Right cardiac atrium (tissue), 5 donors: ENCODE measurements at regions not wholly inside any gene's neighbourhood (a gene's known extent, or its start where the extent isn't known, plus 50 kb on each side); places are given as distances from the start of the nearest gene placed in this dataset.

Experiments used
- ATAC-seq, 2 donors: fragments of 200-7000 bp; cut with Tn5 transposase; one replicate each; pipeline versions ENCODE4 v1.8.0 to v1.9.1; 2020; ENCODE audit warnings: moderate library complexity in 2 of 2, mild to moderate bottlenecking in 1 of 2
- DNase-seq, 3 donors: peaks; one replicate each; pipeline ENCODE4 v3.0.0-alpha.2; 2020
- H3K27ac ChIP-seq: one replicate; pipeline ENCODE4 v1.5.1; 2013; ENCODE audit warnings: mild to moderate bottlenecking, low read length, control low read depth, moderate library complexity
- H3K27me3 ChIP-seq: one replicate; pipeline ENCODE4 v1.6.1; 2013; ENCODE audit not compliant: control insufficient read depth, insufficient read depth
- H3K4me1 ChIP-seq: one replicate; pipeline ENCODE4 v1.6.1; 2013; ENCODE audit warnings: low read length; ENCODE audit not compliant: control insufficient read depth, insufficient read depth
- H3K4me3 ChIP-seq: one replicate; pipeline ENCODE4 v1.5.1; 2013; ENCODE audit warnings: low read length, control low read depth
- H3K9me3 ChIP-seq: one replicate; pipeline ENCODE4 v1.6.1; 2013; ENCODE audit warnings: low read length; ENCODE audit not compliant: control insufficient read depth
- WGBS: extraction: QIAGEN DNeasy Blood & Tissue Kit; methylation state at CpG from one replicate; pipeline ENCODE4 v1.1.7; 2013; 5-methylcytosine and 5-hydroxymethylcytosine counted together
- intact Hi-C, 4 donors: fragments of 100-400 bp; cut with DNase I; formaldehyde crosslinking; loops; one replicate each; pipeline versions ENCODE4 v1.11.0 to v1.14.0; 2022 to 2023
- donor health status: healthy with polysubstance abuse.
- donor health status: DM: no; HTN: yes; CAD: no.
- donor health status: DM: no; HTN: no; CAD: no.
- donor health status: DM: no; HTN: yes; CAD: no; lungs with severe emphysema.
- donor health status: DM: yes; HTN: yes; CAD: no.

DNA sequence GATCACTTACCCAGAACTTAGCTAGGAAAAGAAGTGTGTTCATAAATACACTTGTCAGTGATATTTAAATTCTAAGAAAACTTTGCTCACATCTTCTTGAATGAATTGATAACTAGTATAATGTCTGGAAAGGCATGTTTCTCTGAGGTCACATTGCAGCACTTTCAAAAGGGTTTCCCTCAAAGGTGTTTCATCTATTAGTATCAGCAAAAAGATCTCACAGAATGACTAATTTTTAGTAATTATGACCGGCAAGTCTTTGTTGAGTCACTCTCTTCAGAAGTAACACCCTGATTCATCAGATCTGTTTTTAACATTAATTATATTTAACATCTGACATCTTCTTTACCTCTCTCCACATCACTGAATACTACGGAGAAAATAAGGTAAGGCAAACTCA lies 222.3 kb downstream of the IKZF2 start:
- Histone ChIP-seq H3K9me3 (no peaks in the 10 kb centered on the region), H3K4me1 (peaks cover 5% of the 10 kb centered on the region), H3K27me3 (no peaks in the 10 kb centered on the region), H3K27ac (no peak overlapping the region), H3K4me3 (no peak overlapping the region)
- DNase-seq (no peak), ATAC-seq (no peak)
- WGBS, result 86% methylated on average over 2 of the region's 2 CpGs
- intact Hi-C loops, result no loop called here

- no peak for DNase-seq
- Histone ChIP-seq H3K4me3 (no peak overlapping the region), H3K4me1 (peaks cover 5% of the 10 kb centered on the region), H3K27ac (no peak overlapping the region), H3K9me3 (no peaks in the 10 kb centered on the region), H3K27me3 (no peaks in the 10 kb centered on the region)
- intact Hi-C loops, result no loop called here
- WGBS, result 69% methylated on average over 4 of the region's 4 CpGs
- peak; percentile 64 for ATAC-seq
Observed at GRCh38 chr2:212928681-212929080, 222.7 kb downstream of the IKZF2 start.

- Histone ChIP-seq H3K4me3 (no peak overlapping the region), H3K27ac (no peak overlapping the region), H3K9me3 (no peaks in the 10 kb centered on the region), H3K4me1 (peaks cover 5% of the 10 kb centered on the region), H3K27me3 (no peaks in the 10 kb centered on the region)
- intact Hi-C loops, result no loop called here
- DNase-seq (peak; percentile 73 to 91 (median 90)), ATAC-seq (peak; percentile 61 to 88)
- 49% methylated on average over 4 of the region's 4 CpGs for WGBS
Observed at GRCh38 chr2:212926940-212927339, 224.5 kb downstream of the IKZF2 start.

DNA sequence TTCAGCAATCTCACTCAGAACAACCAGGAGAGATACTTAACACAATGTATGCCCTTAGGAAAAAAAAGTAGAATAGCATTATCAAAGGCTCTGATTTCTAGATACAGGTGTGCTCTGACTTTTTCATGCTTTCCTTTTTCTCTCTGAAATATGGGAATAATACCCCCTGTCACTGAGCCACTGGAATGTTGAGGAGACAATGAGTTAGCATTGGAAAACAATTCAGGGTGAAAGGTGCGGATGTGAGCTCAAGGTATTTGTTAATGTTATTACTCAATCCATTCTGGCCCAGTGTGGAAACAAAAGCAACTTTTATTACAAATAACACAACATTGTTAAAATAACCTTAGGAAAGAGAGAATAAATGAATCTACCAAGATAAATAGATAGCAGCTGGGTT lies 228.0 kb downstream of the IKZF2 start:
- ATAC-seq (no peak), DNase-seq (no peak)
- intact Hi-C loops, result no loop called here
- 90% methylated on average over 1 of the region's 1 CpG for WGBS
- H3K9me3 ChIP-seq, result no peaks in the 10 kb centered on the region
- peaks cover 1% of the 10 kb centered on the region for H3K4me1 ChIP-seq
- no peaks in the 10 kb centered on the region for H3K27me3 ChIP-seq
- H3K27ac ChIP-seq, result no peak overlapping the region
- no peak overlapping the region for H3K4me3 ChIP-seq

DNA sequence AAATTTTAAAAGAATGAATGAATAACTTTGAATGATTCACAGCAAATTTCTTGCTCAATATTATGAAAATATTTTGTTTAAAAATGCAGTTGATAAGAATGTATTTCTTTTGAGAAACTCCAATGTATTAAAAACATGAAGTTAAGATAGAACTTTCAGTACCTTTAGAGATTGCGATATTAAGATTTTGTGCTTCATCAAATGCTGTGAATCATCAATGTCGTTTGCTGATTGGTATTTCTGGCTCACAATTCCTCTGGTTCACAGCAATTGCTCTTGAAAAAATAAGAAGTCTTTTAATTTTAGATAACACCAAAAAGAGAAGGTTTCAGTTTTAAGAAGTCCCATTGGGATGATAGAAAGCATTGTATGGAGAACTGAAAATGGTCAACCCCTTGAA lies 228.7 kb downstream of the IKZF2 start:
- H3K27ac ChIP-seq, result no peak overlapping the region
- ATAC-seq (no peak), DNase-seq (no peak)
- H3K4me1 ChIP-seq, result peaks cover 1% of the 10 kb centered on the region
- WGBS, result 77% methylated on average over 2 of the region's 2 CpGs
- H3K4me3 ChIP-seq, result no peak overlapping the region
- H3K27me3 ChIP-seq, result no peaks in the 10 kb centered on the region
- intact Hi-C loops, result no loop called here
- H3K9me3 ChIP-seq, result no peaks in the 10 kb centered on the region

DNA sequence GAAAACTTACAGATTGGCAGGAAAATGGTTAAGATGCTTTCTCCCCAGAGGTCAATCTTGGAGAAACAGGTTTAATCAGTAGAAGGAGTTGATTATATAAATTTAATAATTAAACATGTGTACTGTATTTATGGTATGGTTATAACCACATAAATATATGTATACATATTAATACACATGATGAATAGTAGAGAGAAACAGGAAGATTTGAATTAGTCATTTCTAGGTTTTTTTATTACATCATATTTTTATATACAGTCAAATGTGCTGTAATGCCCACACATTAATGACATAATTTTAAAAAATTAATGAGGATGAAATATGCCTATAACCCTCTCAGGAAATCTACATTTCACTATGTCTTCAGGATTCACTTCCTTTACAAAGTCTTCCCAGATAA lies 229.7 kb downstream of the IKZF2 start:
- no peak for ATAC-seq
- intact Hi-C loops, result no loop called here
- H3K27ac ChIP-seq, result no peak overlapping the region

DNA sequence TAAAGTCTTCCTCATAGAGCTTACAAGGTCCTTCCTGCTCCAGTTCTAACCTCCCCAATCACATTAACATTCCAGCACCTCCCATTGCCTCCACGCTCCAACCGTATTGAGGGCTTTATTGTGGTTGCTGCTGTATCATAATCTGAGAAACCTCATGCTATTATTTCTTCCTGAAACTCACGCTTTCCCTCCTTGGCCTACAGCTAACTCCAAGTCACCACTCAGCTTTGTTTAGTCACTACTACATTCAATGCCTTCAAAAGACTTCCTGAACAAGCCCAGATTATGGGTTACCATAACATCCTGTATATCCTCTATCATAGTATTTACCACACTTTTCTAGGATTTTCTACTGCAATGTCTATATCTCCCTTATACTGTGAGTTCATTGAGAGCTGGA lies 230.4 kb downstream of the IKZF2 start:
- ATAC-seq (no peak), DNase-seq (no peak)
- 81% methylated on average over 3 of the region's 3 CpGs for WGBS

More for the DNA sequence above, 229.7 kb downstream of the IKZF2 start:
- H3K4me1 ChIP-seq, result no peaks in the 10 kb centered on the region
- no peak overlapping the region for H3K4me3 ChIP-seq
- no peaks in the 10 kb centered on the region for H3K9me3 ChIP-seq
- no peaks in the 10 kb centered on the region for H3K27me3 ChIP-seq
- no peak for DNase-seq

DNA sequence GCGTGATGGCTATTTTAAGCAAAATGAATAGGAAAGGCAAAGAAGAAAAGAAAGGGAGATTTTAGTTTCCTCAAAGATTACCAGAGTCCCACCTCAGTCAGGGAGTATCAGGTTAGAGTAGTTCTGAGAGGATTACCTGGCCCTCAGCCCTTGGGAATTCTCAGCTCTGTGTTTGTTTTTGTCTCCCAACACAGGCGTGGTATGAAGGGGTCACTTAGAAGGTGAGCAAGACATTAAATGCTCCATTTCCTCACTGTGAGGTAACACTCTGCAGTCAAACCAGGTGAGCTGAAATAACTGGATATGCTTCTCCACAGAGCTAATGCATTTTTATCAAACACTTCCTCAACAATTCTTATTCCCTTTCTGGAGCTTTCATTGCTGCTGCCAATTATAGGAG lies 232.2 kb downstream of the IKZF2 start:
- intact Hi-C loops, result no loop called here
- DNase-seq (no peak), ATAC-seq (no peak)
- H3K9me3 ChIP-seq, result no peaks in the 10 kb centered on the region
- 72% methylated on average over 2 of the region's 2 CpGs for WGBS
- H3K4me1 ChIP-seq, result no peaks in the 10 kb centered on the region
- no peaks in the 10 kb centered on the region for H3K27me3 ChIP-seq
- H3K4me3 ChIP-seq, result no peak overlapping the region
- no peak overlapping the region for H3K27ac ChIP-seq

More for the DNA sequence above, 230.4 kb downstream of the IKZF2 start:
- intact Hi-C loops, result no loop called here
- no peaks in the 10 kb centered on the region for H3K9me3 ChIP-seq
- no peak overlapping the region for H3K4me3 ChIP-seq
- no peaks in the 10 kb centered on the region for H3K27me3 ChIP-seq
- no peak overlapping the region for H3K27ac ChIP-seq
- H3K4me1 ChIP-seq, result no peaks in the 10 kb centered on the region

DNA sequence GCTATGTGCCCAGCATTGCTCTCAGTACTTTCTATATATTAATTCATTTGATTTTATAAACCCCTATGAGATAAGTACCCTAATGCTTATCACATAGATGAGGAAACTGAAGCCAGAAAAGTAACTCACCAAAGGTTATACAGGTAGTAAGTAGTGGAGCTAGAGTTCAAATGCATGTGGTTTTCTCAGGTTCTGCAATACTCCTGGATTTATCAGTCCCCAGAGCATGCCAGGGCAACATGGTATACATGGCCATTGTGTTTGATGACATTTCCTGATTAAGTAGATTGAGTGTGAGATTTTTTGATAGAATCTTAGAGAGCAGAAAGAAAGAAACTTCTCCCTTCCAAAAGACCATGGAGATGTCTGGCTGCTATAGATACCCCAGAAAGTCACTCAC lies 233.1 kb downstream of the IKZF2 start:
- no peak overlapping the region for H3K27ac ChIP-seq
- intact Hi-C loops, result no loop called here
- DNase-seq, result no peak
- no peak for ATAC-seq
- no peak overlapping the region for H3K4me3 ChIP-seq
- H3K4me1 ChIP-seq, result no peaks in the 10 kb centered on the region
- no peaks in the 10 kb centered on the region for H3K27me3 ChIP-seq
- no peaks in the 10 kb centered on the region for H3K9me3 ChIP-seq

- H3K4me3 ChIP-seq, result no peak overlapping the region
- peaks cover 2% of the 10 kb centered on the region for H3K4me1 ChIP-seq
- H3K27me3 ChIP-seq, result no peaks in the 10 kb centered on the region
- no peaks in the 10 kb centered on the region for H3K9me3 ChIP-seq
- 84% methylated on average over 4 of the region's 4 CpGs for WGBS
- no peak for DNase-seq
- intact Hi-C loops, result no loop called here
- ATAC-seq, result peak in 1 of 2 donors; percentile 33
- H3K27ac ChIP-seq, result no peak overlapping the region
Observed at GRCh38 chr2:212915121-212915782, 236.2 kb downstream of the IKZF2 start.

DNA sequence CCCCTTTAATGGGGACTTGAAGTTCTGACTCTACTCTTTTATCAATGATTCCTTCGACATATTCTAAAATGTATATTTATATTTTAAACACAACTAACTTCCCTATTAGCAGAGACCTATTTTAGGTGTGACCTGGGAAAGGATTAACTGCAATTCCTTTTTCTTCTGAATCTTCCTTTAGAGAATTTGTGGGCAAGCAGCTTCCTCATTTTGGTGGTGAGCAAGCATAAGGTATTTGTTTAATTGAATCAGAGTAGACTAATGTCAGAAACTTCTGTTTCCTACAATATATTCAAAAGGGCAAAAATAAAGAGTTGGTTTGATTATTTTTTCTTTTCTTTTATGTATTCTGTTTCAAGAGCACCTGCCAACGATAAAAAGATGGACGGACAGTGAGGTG lies 237.0 kb downstream of the IKZF2 start:
- no peak overlapping the region for H3K27ac ChIP-seq
- H3K4me3 ChIP-seq, result no peak overlapping the region
- WGBS, result 63% methylated on average over 3 of the region's 3 CpGs
- H3K27me3 ChIP-seq, result no peaks in the 10 kb centered on the region
- intact Hi-C loops, result no loop called here
- ATAC-seq, result no peak
- peaks cover 2% of the 10 kb centered on the region for H3K4me1 ChIP-seq
- H3K9me3 ChIP-seq, result no peaks in the 10 kb centered on the region
- no peak for DNase-seq
